IMR-90 (cell line): ENCODE measurements at regions not wholly inside any gene's neighbourhood (a gene's known extent, or its start where the extent isn't known, plus 50 kb on each side); places are given as distances from the start of the nearest gene placed in this dataset.

Experiments
- ATAC-seq: fragments of 200-7000 bp; cut with Tn5 transposase; 2 replicates; pipeline ENCODE4 v1.9.1; 2020; ENCODE audit warnings: low read depth, mild to moderate bottlenecking, moderate library complexity
- BruUV-seq: library from RNA; stranded (reverse); fragments of 400-500 nt; replicated peaks from 2 replicates; lab custom pipeline; 2021; lab: Mats Ljungman, UMichigan
- CTCF ChIA-PET: fragments of 300-600 bp; formaldehyde crosslinking; extraction: SDS; loops from one replicate; lab custom pipeline; 2021; ENCODE audit warnings: antibody characterized with exemption; lab: Yijun Ruan, JAX
- POLR2A ChIA-PET: fragments of 300-600 bp; sonication (Branson Sonifier 250); formaldehyde crosslinking; loops from one replicate; lab custom pipeline; 2022; ENCODE audit warnings: antibody characterized with exemption; ENCODE audit not compliant: unreplicated experiment; lab: Charles Lee
- DNase-seq: peaks from one replicate; pipeline ENCODE4 v3.0.0; 2013
- H2AFZ ChIP-seq: replicated peaks from 2 replicates; pipeline ENCODE3; 2013; ENCODE audit warnings: low read length, mild to moderate bottlenecking; ENCODE audit not compliant: poor library complexity
- H2AK5ac ChIP-seq: 2 replicates; pipeline ENCODE4 v1.6.1; 2013; ENCODE audit warnings: low read depth, low read length, inconsistent platforms
- H2AK9ac ChIP-seq: replicated peaks from 2 replicates; pipeline ENCODE3; 2013; ENCODE audit warnings: mild to moderate bottlenecking, low read depth, low read length, moderate library complexity; ENCODE audit not compliant: poor library complexity
- H2BK120ac ChIP-seq: 2 replicates; pipeline ENCODE4 v1.6.1; 2013; ENCODE audit warnings: low read depth, low read length, inconsistent platforms
- H2BK15ac ChIP-seq: 3 replicates; pipeline ENCODE4 v1.6.1; 2013; ENCODE audit warnings: low read depth, low read length, inconsistent platforms
- H2BK20ac ChIP-seq: 2 replicates; pipeline ENCODE4 v1.6.1; 2013; ENCODE audit warnings: low read depth, mild to moderate bottlenecking, inconsistent platforms, low read length, moderate library complexity
- H2BK5ac ChIP-seq: 2 replicates; pipeline ENCODE4 v1.6.1; 2013; ENCODE audit warnings: mild to moderate bottlenecking, low read depth, low read length, inconsistent platforms; ENCODE audit not compliant: poor library complexity, severe bottlenecking
- H3K14ac ChIP-seq: replicated peaks from 2 replicates; pipeline ENCODE4 v1.6.1; 2013; ENCODE audit warnings: low read depth, low read length, inconsistent platforms
- H3K18ac ChIP-seq: 2 replicates; pipeline ENCODE4 v1.6.1; 2013; ENCODE audit warnings: low read depth, low read length, control low read depth
- H3K23ac ChIP-seq: 2 replicates; pipeline ENCODE4 v1.6.1; 2013; ENCODE audit warnings: low read depth, low read length, inconsistent platforms
- H3K27ac ChIP-seq: 2 replicates; pipeline ENCODE4 v1.5.1; 2013; ENCODE audit warnings: mild to moderate bottlenecking, control low read depth, low read length; ENCODE audit not compliant: insufficient read depth
- H3K27me3 ChIP-seq: 2 replicates; pipeline ENCODE4 v1.6.1; 2013; ENCODE audit warnings: low read length; ENCODE audit not compliant: control insufficient read depth, insufficient read depth
- H3K36me3 ChIP-seq: 2 replicates; pipeline ENCODE4 v1.6.1; 2013; ENCODE audit warnings: low read length, mixed read lengths; ENCODE audit not compliant: control insufficient read depth, insufficient read depth
- H3K4ac ChIP-seq: 2 replicates; pipeline ENCODE4 v1.6.1; 2013; ENCODE audit warnings: low read depth, low read length, inconsistent platforms
- H3K4me1 ChIP-seq: 2 replicates; pipeline ENCODE4 v1.6.1; 2013; ENCODE audit warnings: low read length, mixed read lengths; ENCODE audit not compliant: control insufficient read depth, insufficient read depth
- H3K4me2 ChIP-seq: 2 replicates; pipeline ENCODE4 v1.6.1; 2013; ENCODE audit warnings: low read depth, mild to moderate bottlenecking, control low read depth, low read length, moderate library complexity
- H3K4me3 ChIP-seq: 2 replicates; pipeline ENCODE4 v1.5.1; 2013; ENCODE audit warnings: low read depth, mild to moderate bottlenecking, control low read depth, low read length, moderate library complexity; ENCODE audit not compliant: insufficient read depth
- H3K56ac ChIP-seq: 2 replicates; pipeline ENCODE4 v1.6.1; 2013; ENCODE audit warnings: low read length, inconsistent platforms; ENCODE audit not compliant: insufficient read depth; ENCODE audit errors: extremely low read depth
- H3K79me1 ChIP-seq, 2 experiments: 2 replicates each; pipeline ENCODE4 v1.6.1; 2013; ENCODE audit warnings: low read length in 2 of 2, inconsistent platforms in 1 of 2, low read depth in 1 of 2
- H3K9ac ChIP-seq: 2 replicates; pipeline ENCODE4 v1.6.1; 2013; ENCODE audit warnings: low read depth, low read length, control low read depth
- H3K9me1 ChIP-seq: 2 replicates; pipeline ENCODE4 v1.6.1; 2013; ENCODE audit warnings: low read length, inconsistent platforms; ENCODE audit not compliant: insufficient read depth
- H3K9me3 ChIP-seq: 2 replicates; pipeline ENCODE4 v1.6.1; 2013; ENCODE audit warnings: low read length; ENCODE audit not compliant: control insufficient read depth, insufficient read depth
- H4K20me1 ChIP-seq: 2 replicates; pipeline ENCODE4 v1.6.1; 2013; ENCODE audit warnings: low read length, inconsistent platforms; ENCODE audit not compliant: insufficient read depth
- H4K5ac ChIP-seq: 2 replicates; pipeline ENCODE4 v1.6.1; 2013; ENCODE audit warnings: mild to moderate bottlenecking, low read depth, low read length, control low read depth
- H4K8ac ChIP-seq, 2 experiments: 2 replicates each; pipeline ENCODE4 v1.6.1; 2013; ENCODE audit warnings: low read depth in 2 of 2, low read length in 2 of 2, control low read depth in 1 of 2, inconsistent platforms in 1 of 2
- H4K91ac ChIP-seq: 2 replicates; pipeline ENCODE4 v1.6.1; 2013; ENCODE audit warnings: low read depth, low read length, inconsistent platforms; ENCODE audit not compliant: insufficient read depth
- BHLHE40 ChIP-seq: fragments of 150-350 bp; IDR thresholded peaks from 2 replicates; pipeline ENCODE4 v1.6.1; 2016; ENCODE audit warnings: mild to moderate bottlenecking, low read depth, low read length
- CEBPB ChIP-seq: IDR thresholded peaks from 2 replicates; pipeline ENCODE4 v1.6.1; 2012; ENCODE audit warnings: low read depth, low read length, improper control_type of control experiment
- CHD1 ChIP-seq: IDR thresholded peaks from 2 replicates; pipeline ENCODE4 v1.6.1; 2012; ENCODE audit warnings: low read depth, low read length, improper control_type of control experiment
- FOS ChIP-seq: fragments of 150-350 bp; IDR thresholded peaks from 2 replicates; pipeline ENCODE4 v1.6.1; 2016; ENCODE audit warnings: low read depth, low read length
- MAFK ChIP-seq: IDR thresholded peaks from 2 replicates; pipeline ENCODE4 v1.6.1; 2012; ENCODE audit warnings: low read depth, low read length, improper control_type of control experiment
- MXI1 ChIP-seq: IDR thresholded peaks from 2 replicates; pipeline ENCODE4 v1.6.1; 2012; ENCODE audit warnings: low read depth, mild to moderate bottlenecking, low read length, moderate library complexity, borderline replicate concordance
- NFE2L2 ChIP-seq: fragments of 150-350 bp; IDR thresholded peaks from 2 replicates; pipeline ENCODE4 v1.6.1; 2016; ENCODE audit warnings: low read depth, mild to moderate bottlenecking, low read length
- RAD21 ChIP-seq: IDR thresholded peaks from 2 replicates; pipeline ENCODE4 v1.6.1; 2012; ENCODE audit warnings: low read length, improper control_type of control experiment
- RFX5 ChIP-seq: IDR thresholded peaks from 2 replicates; pipeline ENCODE4 v1.8.0; 2012; ENCODE audit warnings: low read depth, mild to moderate bottlenecking, low read length, moderate library complexity
- SMC3 ChIP-seq: fragments of 150-350 bp; IDR thresholded peaks from 2 replicates; pipeline ENCODE4 v1.6.1; 2016; ENCODE audit warnings: low read depth, mild to moderate bottlenecking, antibody characterized with exemption, low read length, moderate library complexity
- WGBS, 2 experiments: methylation state at CpG; one replicate each; pipeline versions ENCODE4 v1.1.5 to v1.1.7; 2013; ENCODE audit warnings: missing lambda C conversion rate in 2 of 2; ENCODE audit not compliant: insufficient read length in 1 of 2; ENCODE audit errors: extremely low coverage in 2 of 2; 5-methylcytosine and 5-hydroxymethylcytosine counted together
- dilution Hi-C: fragments of 300-500 bp; cut with HindIII; formaldehyde crosslinking; loops from one replicate; pipeline ENCODE4 v1.14.3; 2018; ENCODE audit warnings: low sequenced_read_pairs; ENCODE audit not compliant: unreplicated experiment
- in situ Hi-C: fragments of 300-500 bp; cut with MboI; formaldehyde crosslinking; loops from 3 replicates; pipeline ENCODE4 v1.14.3; 2019; ENCODE audit warnings: low sequenced_read_pairs, inconsistent platforms, mixed read lengths
- intact Hi-C: fragments of 100-400 bp; cut with micrococcal nuclease; formaldehyde crosslinking; loops from 2 replicates; pipeline ENCODE4 v1.10.0; 2022
- TF ChIP-seq, protein P1 (sequence below): fragments of 150-350 bp; IDR thresholded peaks from 2 replicates; pipeline ENCODE4 v1.6.1; 2016; ENCODE audit warnings: low read depth, mild to moderate bottlenecking, low read length, moderate library complexity, borderline replicate concordance
- TF ChIP-seq, protein P2 (sequence below): fragments of 150-350 bp; IDR thresholded peaks from 2 replicates; pipeline ENCODE4 v1.6.1; 2017; ENCODE audit warnings: mild to moderate bottlenecking, antibody characterized with exemption, low read length, low read depth

DNA sequence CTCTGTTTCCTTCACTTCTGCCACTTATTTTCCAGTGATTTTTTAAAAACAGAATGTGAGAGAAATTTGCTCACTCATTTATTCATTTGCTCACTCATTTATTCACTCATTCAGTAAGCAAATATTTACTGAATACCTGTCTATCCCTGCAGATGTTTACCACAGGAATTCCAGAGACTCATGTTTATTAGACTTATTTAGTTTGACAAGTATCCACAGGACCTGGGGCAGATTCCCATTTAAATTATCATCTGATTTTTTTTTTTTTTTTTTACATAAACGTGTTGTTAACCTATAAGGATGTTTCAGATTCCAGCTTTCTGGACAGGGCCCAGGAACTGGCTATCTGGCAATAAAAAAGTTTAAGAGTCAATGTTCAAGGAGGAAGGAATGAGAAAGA, 175.1 kb upstream of the ERBB4 start:
- peaks cover 13% of the 10 kb centered on the region for H3K9me1 ChIP-seq
- peak overlapping the region in 1 of 2 experiments; percentile 33; a peak in 1 of 4 replicates for H4K8ac ChIP-seq
- no peaks in the 10 kb centered on the region for H3K36me3 ChIP-seq
- H3K9me3 ChIP-seq, result no peaks in the 10 kb centered on the region
- no peak overlapping the region; the same call in 1 of the 2 replicates for H4K5ac ChIP-seq
- peak overlapping the region; percentile 80 for H2AK5ac ChIP-seq
- intact Hi-C loops (no loop called here), in situ Hi-C loops (no loop called here), dilution Hi-C loops (no loop called here)
- H3K56ac ChIP-seq, result no peak overlapping the region
- H3K4me2 ChIP-seq, result no peak overlapping the region
- no CpG with 5 or more reads among the region's 1 CpG for WGBS, 2 experiments
- H3K4me3 ChIP-seq, result no peak overlapping the region
- no peak overlapping the region for H3K9ac ChIP-seq
- H3K14ac ChIP-seq, result no peak overlapping the region
- H3K27me3 ChIP-seq, result no peaks in the 10 kb centered on the region
- TF ChIP-seq SMC3, result no peak
- TF ChIP-seq CEBPB, result no peak
- no peak for TF ChIP-seq MXI1
- TF ChIP-seq MAFK, result no peak
- no peak for TF ChIP-seq BHLHE40
- TF ChIP-seq NFE2L2, result no peak
- TF ChIP-seq FOS, result no peak
- TF ChIP-seq, protein P1, sequence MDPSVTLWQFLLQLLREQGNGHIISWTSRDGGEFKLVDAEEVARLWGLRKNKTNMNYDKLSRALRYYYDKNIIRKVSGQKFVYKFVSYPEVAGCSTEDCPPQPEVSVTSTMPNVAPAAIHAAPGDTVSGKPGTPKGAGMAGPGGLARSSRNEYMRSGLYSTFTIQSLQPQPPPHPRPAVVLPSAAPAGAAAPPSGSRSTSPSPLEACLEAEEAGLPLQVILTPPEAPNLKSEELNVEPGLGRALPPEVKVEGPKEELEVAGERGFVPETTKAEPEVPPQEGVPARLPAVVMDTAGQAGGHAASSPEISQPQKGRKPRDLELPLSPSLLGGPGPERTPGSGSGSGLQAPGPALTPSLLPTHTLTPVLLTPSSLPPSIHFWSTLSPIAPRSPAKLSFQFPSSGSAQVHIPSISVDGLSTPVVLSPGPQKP, result no peak
- no peak for TF ChIP-seq CHD1
- no peak for TF ChIP-seq RFX5
- TF ChIP-seq RAD21, result no peak
- TF ChIP-seq, protein P2, sequence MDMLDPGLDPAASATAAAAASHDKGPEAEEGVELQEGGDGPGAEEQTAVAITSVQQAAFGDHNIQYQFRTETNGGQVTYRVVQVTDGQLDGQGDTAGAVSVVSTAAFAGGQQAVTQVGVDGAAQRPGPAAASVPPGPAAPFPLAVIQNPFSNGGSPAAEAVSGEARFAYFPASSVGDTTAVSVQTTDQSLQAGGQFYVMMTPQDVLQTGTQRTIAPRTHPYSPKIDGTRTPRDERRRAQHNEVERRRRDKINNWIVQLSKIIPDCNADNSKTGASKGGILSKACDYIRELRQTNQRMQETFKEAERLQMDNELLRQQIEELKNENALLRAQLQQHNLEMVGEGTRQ, result no peak
- H3K18ac ChIP-seq, result no peak overlapping the region; the same call in 1 of the 2 replicates
- no peak overlapping the region for H2AK9ac ChIP-seq
- no peak overlapping the region for H3K27ac ChIP-seq
- H3K4ac ChIP-seq, result peak overlapping the region; percentile 62
- CTCF ChIA-PET, result interaction anchor here (0.7 to 0.9 kb wide), 3 partner anchors 9 to 449 kb away, joined by 3 to 9 read pairs (median 3); no protein-coding TSS in a partner anchor
- peak overlapping the region; percentile 85 for H2BK20ac ChIP-seq
- no peaks in the 10 kb centered on the region for H4K20me1 ChIP-seq
- BruUV-seq, result no TSS peak
- no peak overlapping the region for H3K23ac ChIP-seq
- ATAC-seq (no peak), DNase-seq (peak; percentile 13)
- peak overlapping the region; percentile 88 for H2BK120ac ChIP-seq
- H2BK5ac ChIP-seq, result peak overlapping the region; percentile 22
- peak overlapping the region; percentile 58 for H2AFZ ChIP-seq
- H3K4me1 ChIP-seq, result peaks cover 20% of the 10 kb centered on the region
- no peaks in the 10 kb centered on the region for H3K79me1 ChIP-seq
- POLR2A ChIA-PET, result no interaction called here
- peak overlapping the region; percentile 75; the same call in 1 of the 2 replicates for H4K91ac ChIP-seq
- H2BK15ac ChIP-seq, result peak overlapping the region; percentile 69; the same call in 1 of the 3 replicates
